ENCODE measurements at regions not wholly inside any gene's neighbourhood (a gene's known extent, or its start where the extent isn't known, plus 50 kb on each side); places are given as distances from the start of the nearest gene placed in this dataset.

DNA sequence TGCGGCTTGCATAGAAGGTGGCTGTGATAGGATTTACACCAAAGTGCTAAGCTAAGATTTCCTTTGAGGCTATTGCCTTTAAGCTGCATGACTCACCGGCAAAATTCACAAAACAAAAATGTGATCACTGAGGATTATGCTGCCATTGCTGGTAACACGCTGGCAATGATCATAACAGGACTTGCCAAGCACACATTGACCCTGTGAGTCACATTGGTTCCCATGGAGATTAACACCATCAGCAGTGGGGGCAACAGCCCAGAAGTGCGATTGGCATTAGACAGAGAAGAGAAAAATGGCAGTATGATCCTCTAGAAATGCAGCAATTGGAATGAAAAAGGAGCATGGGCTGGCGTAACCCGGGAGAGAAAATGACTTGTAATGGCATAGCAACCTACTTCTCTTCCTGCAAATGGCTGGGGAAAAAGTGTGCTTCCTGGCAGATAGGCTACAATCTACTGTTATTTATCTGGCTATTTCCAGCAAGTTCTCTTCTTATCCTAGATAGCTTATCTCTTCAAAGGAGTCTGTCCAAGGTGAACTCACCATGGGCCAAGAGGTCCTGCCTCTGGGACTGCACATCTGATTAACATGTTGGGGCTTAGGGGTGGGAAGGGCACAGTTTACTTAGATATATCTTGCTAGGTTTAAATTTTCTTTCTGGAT lies 314.2 kb upstream of the IGFBP7 start:
- intact Hi-C loops (cut with micrococcal nuclease; ENCODE audit: unreplicated experiment): no loop called here
- H3K4me3 ChIP-seq (ENCODE audit: low read depth, low read length, poor library complexity, severe bottlenecking): no peak overlapping the region
- no peak overlapping the region for H2AFZ ChIP-seq (ENCODE audit: low read length)
- ChIA-PET POLR2A (no interaction called here), CTCF (ENCODE audit: unreplicated experiment) (no interaction called here)
- H3K9me3 ChIP-seq (ENCODE audit: low read length): no peaks in the 10 kb centered on the region
- no peak for TF ChIP-seq EZH2phosphoT487 (IDR thresholded peaks at IDR 0.05; ENCODE audit: borderline replicate concordance, low read depth, low read length)
- TF ChIP-seq, protein P1, sequence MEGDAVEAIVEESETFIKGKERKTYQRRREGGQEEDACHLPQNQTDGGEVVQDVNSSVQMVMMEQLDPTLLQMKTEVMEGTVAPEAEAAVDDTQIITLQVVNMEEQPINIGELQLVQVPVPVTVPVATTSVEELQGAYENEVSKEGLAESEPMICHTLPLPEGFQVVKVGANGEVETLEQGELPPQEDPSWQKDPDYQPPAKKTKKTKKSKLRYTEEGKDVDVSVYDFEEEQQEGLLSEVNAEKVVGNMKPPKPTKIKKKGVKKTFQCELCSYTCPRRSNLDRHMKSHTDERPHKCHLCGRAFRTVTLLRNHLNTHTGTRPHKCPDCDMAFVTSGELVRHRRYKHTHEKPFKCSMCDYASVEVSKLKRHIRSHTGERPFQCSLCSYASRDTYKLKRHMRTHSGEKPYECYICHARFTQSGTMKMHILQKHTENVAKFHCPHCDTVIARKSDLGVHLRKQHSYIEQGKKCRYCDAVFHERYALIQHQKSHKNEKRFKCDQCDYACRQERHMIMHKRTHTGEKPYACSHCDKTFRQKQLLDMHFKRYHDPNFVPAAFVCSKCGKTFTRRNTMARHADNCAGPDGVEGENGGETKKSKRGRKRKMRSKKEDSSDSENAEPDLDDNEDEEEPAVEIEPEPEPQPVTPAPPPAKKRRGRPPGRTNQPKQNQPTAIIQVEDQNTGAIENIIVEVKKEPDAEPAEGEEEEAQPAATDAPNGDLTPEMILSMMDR (conservative IDR thresholded peaks at IDR 0.05; ENCODE audit: low read length): no peak
- H3K79me2 ChIP-seq (ENCODE audit: insufficient read depth, low read depth, low read length): no peaks in the 10 kb centered on the region
- H3K36me3 ChIP-seq (ENCODE audit: insufficient read depth, low read length): no peaks in the 10 kb centered on the region
- no peaks in the 10 kb centered on the region for H3K4me1 ChIP-seq (ENCODE audit: insufficient read depth, low read length, poor library complexity, severe bottlenecking)
- DNase-seq (ENCODE audit: low spot score): no peak
- H3K9me2 ChIP-seq (ENCODE audit: insufficient read depth, low read length): no peaks in the 10 kb centered on the region
- H4K20me1 ChIP-seq (ENCODE audit: insufficient read depth, low read length): no peaks in the 10 kb centered on the region
- no TSS peak for BruUV-seq (replicated peaks)
- no peak overlapping the region for H3K4me2 ChIP-seq (ENCODE audit: low read length)
- no peak overlapping the region for H3K27ac ChIP-seq (ENCODE audit: low read depth, low read length, poor library complexity, severe bottlenecking)

DNA sequence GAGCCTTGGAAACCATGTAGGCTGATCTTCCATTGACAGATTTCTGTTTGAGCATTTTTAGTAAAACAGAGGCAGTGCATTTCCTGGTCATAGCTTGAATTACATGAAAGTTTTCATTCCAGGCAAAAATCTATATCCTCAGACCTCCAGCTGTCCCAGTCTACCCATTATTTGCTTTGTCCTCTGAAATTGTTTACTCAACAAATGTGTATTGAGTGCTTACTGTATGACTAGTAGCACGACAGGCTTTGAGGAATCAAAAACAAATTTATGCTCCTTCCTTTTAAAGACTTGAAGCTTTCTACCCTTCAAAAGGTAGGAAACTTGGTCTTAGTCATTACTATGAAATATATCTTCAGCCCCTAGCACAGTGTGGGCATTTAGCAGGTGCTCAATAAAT lies 307.9 kb upstream of the IGFBP7 start:
- DNase-seq (ENCODE audit: low spot score): no peak
- Histone ChIP-seq H2AFZ (ENCODE audit: low read length) (no peak overlapping the region), H3K4me3 (ENCODE audit: low read depth, low read length, poor library complexity, severe bottlenecking) (no peak overlapping the region), H3K9me3 (ENCODE audit: low read length) (no peaks in the 10 kb centered on the region), H3K36me3 (ENCODE audit: insufficient read depth, low read length) (no peaks in the 10 kb centered on the region), H3K4me2 (ENCODE audit: low read length) (no peak overlapping the region), H3K79me2 (ENCODE audit: insufficient read depth, low read depth, low read length) (no peaks in the 10 kb centered on the region), H4K20me1 (ENCODE audit: insufficient read depth, low read length) (no peaks in the 10 kb centered on the region), H3K4me1 (ENCODE audit: insufficient read depth, low read length, poor library complexity, severe bottlenecking) (no peaks in the 10 kb centered on the region), H3K9me2 (ENCODE audit: insufficient read depth, low read length) (no peaks in the 10 kb centered on the region), H3K27ac (ENCODE audit: low read depth, low read length, poor library complexity, severe bottlenecking) (no peak overlapping the region)
- POLR2A ChIA-PET: no interaction called here
- TF ChIP-seq, protein P1 (conservative IDR thresholded peaks at IDR 0.05; ENCODE audit: low read length): no peak
- TF ChIP-seq EZH2phosphoT487 (IDR thresholded peaks at IDR 0.05; ENCODE audit: borderline replicate concordance, low read depth, low read length): no peak
- CTCF ChIA-PET (ENCODE audit: unreplicated experiment): no interaction called here
- no TSS peak for BruUV-seq (replicated peaks)
- intact Hi-C loops (cut with micrococcal nuclease; ENCODE audit: unreplicated experiment): no loop called here

DNA sequence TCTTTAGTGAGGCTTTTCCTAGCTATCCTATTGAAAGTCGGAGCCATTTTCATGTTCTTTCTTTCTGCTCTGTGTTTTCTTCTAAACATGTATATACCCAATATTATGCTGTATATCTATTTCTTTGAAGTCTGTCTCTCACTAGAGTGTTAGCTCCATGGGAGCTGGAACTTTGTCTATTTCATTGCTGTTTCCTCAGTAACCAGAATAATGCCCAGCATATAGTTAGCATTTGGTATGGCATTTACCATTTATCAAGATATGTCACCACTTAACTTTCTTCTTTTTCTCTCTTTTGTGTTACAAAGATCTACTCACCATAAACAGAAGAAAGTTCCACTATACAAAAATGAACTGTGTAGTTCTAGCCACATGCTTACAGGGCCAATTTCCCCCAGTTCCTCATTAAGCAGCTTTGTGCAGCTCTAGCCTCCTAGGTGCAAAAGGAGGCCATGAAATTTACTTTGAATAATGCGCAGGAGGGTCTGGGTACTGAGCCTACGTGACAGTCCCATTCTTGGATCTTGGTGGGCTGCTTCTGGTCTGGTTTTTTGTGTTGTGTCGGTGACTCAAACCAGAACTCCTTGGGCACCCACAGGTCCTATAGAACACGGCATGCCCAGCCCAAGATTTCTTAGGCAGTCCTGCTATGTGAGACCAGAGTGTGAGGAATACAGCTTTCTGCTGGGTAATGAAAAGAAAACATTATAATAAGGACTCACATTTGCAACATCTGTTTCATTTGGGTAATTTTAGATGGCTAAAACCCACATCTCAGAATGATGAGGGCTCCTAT lies 302.3 kb upstream of the IGFBP7 start:
- TF ChIP-seq, protein P1 (conservative IDR thresholded peaks at IDR 0.05; ENCODE audit: low read length): no peak
- TF ChIP-seq EZH2phosphoT487 (IDR thresholded peaks at IDR 0.05; ENCODE audit: borderline replicate concordance, low read depth, low read length): no peak
- H3K9me2 ChIP-seq (ENCODE audit: insufficient read depth, low read length): no peaks in the 10 kb centered on the region
- no peaks in the 10 kb centered on the region for H3K4me1 ChIP-seq (ENCODE audit: insufficient read depth, low read length, poor library complexity, severe bottlenecking)
- H3K79me2 ChIP-seq (ENCODE audit: insufficient read depth, low read depth, low read length): no peaks in the 10 kb centered on the region
- DNase-seq (ENCODE audit: low spot score): no peak
- no peaks in the 10 kb centered on the region for H4K20me1 ChIP-seq (ENCODE audit: insufficient read depth, low read length)
- ChIA-PET CTCF (ENCODE audit: unreplicated experiment) (no interaction called here), POLR2A (no interaction called here)
- no peaks in the 10 kb centered on the region for H3K36me3 ChIP-seq (ENCODE audit: insufficient read depth, low read length)
- intact Hi-C loops (cut with micrococcal nuclease; ENCODE audit: unreplicated experiment): no loop called here
- no peaks in the 10 kb centered on the region for H3K9me3 ChIP-seq (ENCODE audit: low read length)
- H3K4me2 ChIP-seq (ENCODE audit: low read length): no peak overlapping the region
- H2AFZ ChIP-seq (ENCODE audit: low read length): no peak overlapping the region
- H3K4me3 ChIP-seq (ENCODE audit: low read depth, low read length, poor library complexity, severe bottlenecking): no peak overlapping the region
- no peak overlapping the region for H3K27ac ChIP-seq (ENCODE audit: low read depth, low read length, poor library complexity, severe bottlenecking)
- no TSS peak for BruUV-seq (replicated peaks)
